ENCODE measurements at regions not wholly inside any gene's neighbourhood (a gene's known extent, or its start where the extent isn't known, plus 50 kb on each side); places are given as distances from the start of the nearest gene placed in this dataset.

DNA sequence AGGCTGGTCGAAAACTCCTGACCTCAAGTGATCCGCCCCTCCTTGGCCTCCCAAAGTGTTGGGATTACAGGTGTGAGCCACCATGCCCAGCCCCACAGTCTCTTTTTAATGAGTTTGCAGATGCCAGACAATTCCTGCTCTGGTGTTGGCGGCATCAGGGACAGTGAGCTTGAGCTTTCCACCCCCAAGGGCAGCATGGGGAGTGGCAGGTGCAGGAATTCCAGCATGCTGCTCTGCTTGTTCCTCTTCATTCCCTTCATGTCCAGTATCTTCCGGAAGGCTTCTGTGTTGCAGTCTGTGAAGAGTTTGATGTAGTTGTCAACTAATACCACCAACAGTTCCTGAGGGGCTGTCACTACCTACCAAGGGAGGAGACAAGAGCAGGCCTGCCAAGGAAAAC lies 137.3 kb downstream of the SS18 start:
- no peak for TF ChIP-seq CTCF (IDR thresholded peaks at IDR 0.05)
- TF ChIP-seq POLR2A (IDR thresholded peaks at IDR 0.05) = no peak
- no peak for TF ChIP-seq EP300 (IDR thresholded peaks at IDR 0.05)

Data from ovary (tissue), 3 donors.